ENCODE measurements at regions not wholly inside any gene's neighbourhood (a gene's known extent, or its start where the extent isn't known, plus 50 kb on each side); places are given as distances from the start of the nearest gene placed in this dataset.

GRCh38 chr5:121731377-121731776, 120.3 kb upstream of the FTMT start:
- TF ChIP-seq CTCF (IDR thresholded peaks at IDR 0.05) = no peak
- 34 to 66% (median 42%) methylated on average over 3 of the region's 3 CpGs for WGBS, 3 donors
- H3K4me1 ChIP-seq = peaks cover 12% of the 10 kb centered on the region
- no peaks in the 10 kb centered on the region for H3K9me3 ChIP-seq
- H3K4me3 ChIP-seq = no peak overlapping the region
- peak; percentile 81 to 97 (median 90) for ATAC-seq
- intact Hi-C loops (cut with DNase I) = no loop called here
- no peaks in the 10 kb centered on the region for H3K36me3 ChIP-seq (ENCODE audit: insufficient read depth in 1 of 2, low read depth in 1 of 2)
- no peaks in the 10 kb centered on the region for H3K27me3 ChIP-seq (ENCODE audit: insufficient read depth in 3 of 3, low read length in 2 of 3)
- H3K27ac ChIP-seq = no peak overlapping the region
- DNase-seq = no peak

GRCh38 chr5:121735618-121736017, 116.1 kb upstream of the FTMT start:
- Histone ChIP-seq H3K9me3 (no peaks in the 10 kb centered on the region), H3K4me1 (peaks cover 12% of the 10 kb centered on the region), H3K27me3 (ENCODE audit: insufficient read depth in 3 of 3, low read length in 2 of 3) (no peaks in the 10 kb centered on the region), H3K27ac (no peak overlapping the region), H3K4me3 (no peak overlapping the region), H3K36me3 (ENCODE audit: insufficient read depth in 1 of 2, low read depth in 1 of 2) (no peaks in the 10 kb centered on the region)
- WGBS, 3 donors = 80 to 90% (median 86%) methylated on average over 2 of the region's 2 CpGs
- DNase-seq (no peak), ATAC-seq (no peak)
- intact Hi-C loops (cut with DNase I) = no loop called here
- no peak for TF ChIP-seq CTCF (IDR thresholded peaks at IDR 0.05)

- Histone ChIP-seq H3K36me3 (ENCODE audit: insufficient read depth in 1 of 2, low read depth in 1 of 2) (no peaks in the 10 kb centered on the region), H3K9me3 (no peaks in the 10 kb centered on the region), H3K27ac (no peak overlapping the region), H3K27me3 (ENCODE audit: insufficient read depth in 3 of 3, low read length in 2 of 3) (no peaks in the 10 kb centered on the region), H3K4me3 (no peak overlapping the region), H3K4me1 (peaks cover under 1% of the 10 kb centered on the region)
- no peak for ATAC-seq
- TF ChIP-seq CTCF (IDR thresholded peaks at IDR 0.05) = no peak
- WGBS, 3 donors = 92 to 97% (median 94%) methylated on average over 2 of the region's 2 CpGs
- intact Hi-C loops (cut with DNase I) = no loop called here
- DNase-seq = no peak
These were observed 114.6 kb upstream of the FTMT start for GRCh38 chr5:121737120-121737519.

GRCh38 chr5:121741156-121741555, 110.5 kb upstream of the FTMT start:
- Histone ChIP-seq H3K27me3 (ENCODE audit: insufficient read depth in 3 of 3, low read length in 2 of 3) (no peaks in the 10 kb centered on the region), H3K36me3 (ENCODE audit: insufficient read depth in 1 of 2, low read depth in 1 of 2) (no peaks in the 10 kb centered on the region), H3K27ac (no peak overlapping the region), H3K4me1 (no peaks in the 10 kb centered on the region), H3K9me3 (no peaks in the 10 kb centered on the region), H3K4me3 (no peak overlapping the region)
- ATAC-seq (no peak), DNase-seq (no peak)
- no peak for TF ChIP-seq CTCF (IDR thresholded peaks at IDR 0.05)
- WGBS, 3 donors = 69 to 93% (median 69%) methylated on average over 3 of the region's 3 CpGs
- intact Hi-C loops (cut with DNase I) = no loop called here

- H3K36me3 ChIP-seq (ENCODE audit: insufficient read depth in 1 of 2, low read depth in 1 of 2) = no peaks in the 10 kb centered on the region
- intact Hi-C loops (cut with DNase I) = no loop called here
- no peak for ATAC-seq
- no peak overlapping the region for H3K4me3 ChIP-seq
- H3K27me3 ChIP-seq (ENCODE audit: insufficient read depth in 3 of 3, low read length in 2 of 3) = no peaks in the 10 kb centered on the region
- H3K27ac ChIP-seq = no peak overlapping the region
- no peaks in the 10 kb centered on the region for H3K9me3 ChIP-seq
- DNase-seq = no peak
- no peak for TF ChIP-seq CTCF (IDR thresholded peaks at IDR 0.05)
- no peaks in the 10 kb centered on the region for H3K4me1 ChIP-seq
These were observed 107.1 kb upstream of the FTMT start for GRCh38 chr5:121744577-121744976.

All from psoas muscle (tissue), 7 donors.